GM12878 (cell line): ENCODE measurements at regions not wholly inside any gene's neighbourhood (a gene's known extent, or its start where the extent isn't known, plus 50 kb on each side); places are given as distances from the start of the nearest gene placed in this dataset.

Experiments used
- ATAC-seq: fragments of 200-7000 bp; cut with Tn5 transposase; 3 replicates; pipeline ENCODE4 v1.9.1; 2020; ENCODE audit warnings: mild to moderate bottlenecking, moderate library complexity
- BruUV-seq: library from RNA; stranded (reverse); fragments of 400-500 nt; replicated peaks from 2 replicates; lab custom pipeline; 2021; lab: Mats Ljungman, UMichigan
- CTCF ChIA-PET: fragments of 300-600 bp; sonication (Branson Sonifier 250); formaldehyde crosslinking; extraction: SDS; loops from one replicate; lab custom pipeline; 2021; ENCODE audit warnings: inconsistent platforms; lab: Yijun Ruan, JAX
- POLR2A ChIA-PET: fragments of 350-600 bp; formaldehyde crosslinking; extraction: SDS; loops from one replicate; lab custom pipeline; 2021; ENCODE audit warnings: inconsistent platforms; lab: Charles Lee
- RAD21 ChIA-PET: fragments of 300-600 bp; sonication (Branson Sonifier 250); formaldehyde crosslinking; loops from one replicate; lab custom pipeline; 2023; ENCODE audit warnings: antibody characterized with exemption; ENCODE audit not compliant: unreplicated experiment; lab: Charles Lee
- SMC1A ChIA-PET: fragments of 300-600 bp; sonication (Branson Sonifier 250); formaldehyde crosslinking; loops from one replicate; lab custom pipeline; 2023; ENCODE audit not compliant: unreplicated experiment, uncharacterized antibody; lab: Charles Lee
- DNase-seq: peaks from one replicate; pipeline ENCODE4 v3.0.0-alpha.2; 2011; ENCODE audit warnings: low read depth, low spot score
- FAIRE-seq: peaks from 3 replicates; lab custom pipeline; 2011; peaks lifted over from hg19 to GRCh38; lab: Jason Lieb, UNC
- H2AFZ ChIP-seq: 2 replicates; pipeline ENCODE4 v1.6.0; 2011; ENCODE audit warnings: low read depth, low read length, control low read depth; ENCODE audit not compliant: control insufficient read depth
- H3K27ac ChIP-seq: 2 replicates; pipeline ENCODE4 v1.5.1; 2011; ENCODE audit warnings: control low read depth; ENCODE audit not compliant: control insufficient read depth, insufficient read depth
- H3K27me3 ChIP-seq, 2 experiments: replicated peaks in 1 of 2; 2 replicates each; pipeline versions ENCODE4 v1.6.0 to v1.6.1; 2011; ENCODE audit warnings: low read length in 1 of 2; ENCODE audit not compliant: control insufficient read depth in 2 of 2, insufficient read depth in 2 of 2
- H3K36me3 ChIP-seq, 2 experiments: 2 replicates each; pipeline ENCODE4 v1.5.1; 2011; ENCODE audit warnings: low read length in 1 of 2; ENCODE audit not compliant: control insufficient read depth in 2 of 2, insufficient read depth in 2 of 2
- H3K4me1 ChIP-seq: 2 replicates; pipeline ENCODE4 v1.6.1; 2011; ENCODE audit warnings: mild to moderate bottlenecking, low read length, moderate library complexity, mixed read lengths; ENCODE audit not compliant: control insufficient read depth, insufficient read depth
- H3K4me2 ChIP-seq: 2 replicates; pipeline ENCODE4 v1.6.0; 2011; ENCODE audit warnings: control low read depth; ENCODE audit not compliant: control insufficient read depth, insufficient read depth
- H3K4me3 ChIP-seq: fragments of 200-600 bp; sonication (generic); 2 replicates; pipeline ENCODE4 v1.5.1; 2016
- H3K79me2 ChIP-seq: 2 replicates; pipeline ENCODE4 v1.6.0; 2011; ENCODE audit warnings: low read length; ENCODE audit not compliant: control insufficient read depth, insufficient read depth
- H3K9ac ChIP-seq: 2 replicates; pipeline ENCODE4 v1.8.0; 2011; ENCODE audit warnings: low read length, control low read depth, mixed read lengths; ENCODE audit not compliant: control insufficient read depth, insufficient read depth
- H3K9me3 ChIP-seq: replicated peaks from 3 replicates; pipeline ENCODE4 v1.5.1; 2011; ENCODE audit warnings: mild to moderate bottlenecking, low read length; ENCODE audit not compliant: control insufficient read depth, insufficient read depth
- H4K20me1 ChIP-seq: 2 replicates; pipeline ENCODE4 v1.6.0; 2011; ENCODE audit not compliant: control insufficient read depth, insufficient read depth
- ATF3 ChIP-seq: IDR thresholded peaks from 2 replicates; pipeline ENCODE4 v1.6.1; 2011; ENCODE audit warnings: low read depth, mild to moderate bottlenecking, low read length, moderate library complexity, borderline replicate concordance; ENCODE audit errors: extremely low read depth
- HSF1 ChIP-seq: fragments of 150-350 bp; IDR thresholded peaks from 2 replicates; pipeline ENCODE4 v1.6.1; 2014; ENCODE audit warnings: mild to moderate bottlenecking, low read depth, low read length
- KDM1A ChIP-seq: fragments of 200-600 bp; sonication (generic); IDR thresholded peaks from 2 replicates; pipeline ENCODE4 v1.6.1; 2016; ENCODE audit warnings: borderline replicate concordance
- RCOR1 ChIP-seq: conservative IDR thresholded peaks from 2 replicates; pipeline ENCODE4 v1.6.1; 2012; ENCODE audit warnings: low read depth, low read length, improper control_type of control experiment
- USF1 ChIP-seq: IDR thresholded peaks from 2 replicates; pipeline ENCODE4 v1.6.1; 2011; ENCODE audit warnings: borderline replicate concordance, low read depth, mild to moderate bottlenecking, moderate library complexity, mixed read lengths, low read length; ENCODE audit not compliant: insufficient read depth; ENCODE audit errors: extremely low read length
- ZSCAN29 ChIP-seq: fragments of 450-650 bp; IDR thresholded peaks from 2 replicates; pipeline ENCODE4 v1.6.1; 2017; ENCODE audit warnings: mild to moderate bottlenecking, moderate library complexity
- WGBS: methylation state at CpG from one replicate; pipeline ENCODE4 v1.1.6; 2016; ENCODE audit warnings: low lambda C conversion rate; ENCODE audit not compliant: insufficient replicate concordance, insufficient coverage; ENCODE audit errors: missing lambda C conversion rate; 5-methylcytosine and 5-hydroxymethylcytosine counted together
- in situ Hi-C: fragments of 300-500 bp; cut with MboI; formaldehyde crosslinking; loops from 9 replicates; pipeline ENCODE4 v1.14.3; 2018; ENCODE audit warnings: mixed read lengths
- intact Hi-C: fragments of 100-400 bp; cut with micrococcal nuclease; formaldehyde crosslinking; loops from one replicate; pipeline ENCODE4 v1.14.2; 2022; ENCODE audit not compliant: unreplicated experiment

GRCh38 chr9:92171822-92172221 lies 56.6 kb upstream of the SPTLC1 start (continued):
- TF ChIP-seq RCOR1: no peak
- TF ChIP-seq HSF1: no peak
- TF ChIP-seq ATF3: no peak

- no peak for ATAC-seq
- no peak overlapping the region for H3K9ac ChIP-seq
- ChIA-PET POLR2A (no interaction called here), SMC1A (no interaction called here), CTCF (interaction anchor here (2.8 kb wide), 1 partner anchor 31 kb away, joined by 15 read pairs; no protein-coding TSS in a partner anchor), RAD21 (no interaction called here)
- no peak for DNase-seq
- intact Hi-C loops (no loop called here), in situ Hi-C loops (no loop called here)
- no peak overlapping the region for H3K4me2 ChIP-seq
- H3K4me1 ChIP-seq: peaks cover 8% of the 10 kb centered on the region; the same call in 1 of the 2 replicates
- TF ChIP-seq ZSCAN29 (no peak), USF1 (no peak), KDM1A (no peak)
- FAIRE-seq: no peak
- peaks cover 6% of the 10 kb centered on the region for H3K9me3 ChIP-seq
- no peak overlapping the region; the same call in 1 of the 2 replicates for H2AFZ ChIP-seq
- H3K36me3 ChIP-seq: no peaks in the 10 kb centered on the region
- 9% methylated on average over 3 of the region's 3 CpGs for WGBS
- H3K27me3 ChIP-seq: no peaks in the 10 kb centered on the region
- no peaks in the 10 kb centered on the region for H4K20me1 ChIP-seq
- H3K79me2 ChIP-seq: no peaks in the 10 kb centered on the region
- H3K4me3 ChIP-seq: no peak overlapping the region
- BruUV-seq: no TSS peak
- H3K27ac ChIP-seq: no peak overlapping the region
These were observed 56.1 kb upstream of the SPTLC1 start for GRCh38 chr9:92171281-92171680.
